ENCODE measurements at regions not wholly inside any gene's neighbourhood (a gene's known extent, or its start where the extent isn't known, plus 50 kb on each side); places are given as distances from the start of the nearest gene placed in this dataset.

- no peak overlapping the region for H2AK5ac ChIP-seq (ENCODE audit: low read depth, low read length)
- DNase-seq (no peak), ATAC-seq (ENCODE audit: low read depth) (no peak)
- H2BK120ac ChIP-seq (ENCODE audit: low read depth, low read length), result no peak overlapping the region
- no peak overlapping the region for H2AFZ ChIP-seq (replicated peaks; ENCODE audit: low read length, poor library complexity)
- no peak overlapping the region for H3K23ac ChIP-seq (ENCODE audit: low read depth, low read length)
- H3K9me3 ChIP-seq (ENCODE audit: control insufficient read depth, insufficient read depth, low read length), result no peaks in the 10 kb centered on the region
- H3K4me1 ChIP-seq (ENCODE audit: control insufficient read depth, insufficient read depth, low read length), result no peaks in the 10 kb centered on the region
- H2AK9ac ChIP-seq (replicated peaks; ENCODE audit: low read depth, low read length, poor library complexity), result no peak overlapping the region
- H3K27ac ChIP-seq (ENCODE audit: insufficient read depth, low read length), result no peak overlapping the region
- H4K20me1 ChIP-seq (ENCODE audit: insufficient read depth, low read length), result no peaks in the 10 kb centered on the region
- no peaks in the 10 kb centered on the region for H3K36me3 ChIP-seq (ENCODE audit: control insufficient read depth, insufficient read depth, low read length)
- H3K9me1 ChIP-seq (ENCODE audit: insufficient read depth, low read length), result no peaks in the 10 kb centered on the region
- H4K5ac ChIP-seq (ENCODE audit: low read depth, low read length), result no peak overlapping the region
- H2BK20ac ChIP-seq (ENCODE audit: low read depth, low read length), result no peak overlapping the region
- ChIA-PET CTCF (no interaction called here), POLR2A (ENCODE audit: unreplicated experiment) (no interaction called here)
- no peak overlapping the region for H4K8ac ChIP-seq (ENCODE audit: low read depth in 2 of 2, low read length in 2 of 2)
- H4K91ac ChIP-seq (ENCODE audit: insufficient read depth, low read depth, low read length), result no peak overlapping the region
- BruUV-seq (replicated peaks), result no TSS peak
- no peak overlapping the region for H3K4me3 ChIP-seq (ENCODE audit: insufficient read depth, low read depth, low read length)
- no peak overlapping the region for H3K4ac ChIP-seq (ENCODE audit: low read depth, low read length)
- H3K14ac ChIP-seq (replicated peaks; ENCODE audit: low read depth, low read length), result no peak overlapping the region
- no peak overlapping the region for H2BK15ac ChIP-seq (ENCODE audit: low read depth, low read length)
- TF ChIP-seq MXI1 (IDR thresholded peaks at IDR 0.05; ENCODE audit: borderline replicate concordance, low read depth, low read length) (no peak), CHD1 (IDR thresholded peaks at IDR 0.05; ENCODE audit: low read depth, low read length) (no peak)
- H3K27me3 ChIP-seq (ENCODE audit: control insufficient read depth, insufficient read depth, low read length), result no peaks in the 10 kb centered on the region
- intact Hi-C loops (cut with micrococcal nuclease), result no loop called here
- H3K79me1 ChIP-seq (ENCODE audit: low read depth in 1 of 2, low read length in 2 of 2), result no peaks in the 10 kb centered on the region
- no peak overlapping the region for H3K56ac ChIP-seq (ENCODE audit: extremely low read depth, insufficient read depth, low read length)
- no peak overlapping the region for H3K4me2 ChIP-seq (ENCODE audit: low read depth, low read length)
- no peak overlapping the region for H3K9ac ChIP-seq (ENCODE audit: low read depth, low read length)
- no peak overlapping the region for H2BK5ac ChIP-seq (ENCODE audit: low read depth, low read length, poor library complexity, severe bottlenecking)
- in situ Hi-C loops (cut with MboI; ENCODE audit: low sequenced_read_pairs), result no loop called here
- dilution Hi-C loops (cut with HindIII; ENCODE audit: low sequenced_read_pairs, unreplicated experiment), result no loop called here
- H3K18ac ChIP-seq (ENCODE audit: low read depth, low read length), result no peak overlapping the region
These were observed 353.2 kb downstream of the FLRT2 start for GRCh38 chr14:85883101-85883500.

Data from IMR-90 (cell line).